Activated CD8-positive, alpha-beta T cell treated with anti-CD3 and anti-CD28 coated beads, Interleukin-2, amount 10 ng/mL, durations not matched to agents 7 days and 5 days (primary cell): ENCODE measurements at regions not wholly inside any gene's neighbourhood (a gene's known extent, or its start where the extent isn't known, plus 50 kb on each side); places are given as distances from the start of the nearest gene placed in this dataset.

Experiments used
- ATAC-seq: fragments of 150-1000 bp; cut with Tn5 transposase; one replicate; pipeline ENCODE4 v1.10.0; 2021; ENCODE audit warnings: moderate library complexity
- CTCF ChIA-PET: fragments of 350-600 bp; sonication (Branson Sonifier 250); formaldehyde crosslinking; loops from one replicate; lab custom pipeline; 2021; ENCODE audit warnings: antibody characterized with exemption; lab: Charles Lee
- POLR2A ChIA-PET: fragments of 350-600 bp; sonication (Branson Sonifier 250); formaldehyde crosslinking; loops from one replicate; lab custom pipeline; 2021; ENCODE audit warnings: antibody characterized with exemption; lab: Charles Lee
- DNase-seq: peaks from one replicate; pipeline ENCODE4 v3.0.0-alpha.2; 2020
- H3K27ac Mint-ChIP-seq: one replicate; pipeline ENCODE4 v1.8.0; 2021; ENCODE audit warnings: mild to moderate bottlenecking, mixed read lengths
- H3K27me3 Mint-ChIP-seq: one replicate; pipeline ENCODE4 v1.8.0; 2021; ENCODE audit warnings: low read depth, mixed read lengths
- H3K36me3 Mint-ChIP-seq: one replicate; pipeline ENCODE4 v1.8.0; 2021; ENCODE audit warnings: low read depth, mixed read lengths
- H3K4me1 Mint-ChIP-seq: one replicate; pipeline ENCODE4 v1.8.0; 2021; ENCODE audit warnings: low read depth, mixed read lengths
- H3K4me3 Mint-ChIP-seq: one replicate; pipeline ENCODE4 v1.8.0; 2021; ENCODE audit warnings: mild to moderate bottlenecking, mixed read lengths
- H3K9me3 Mint-ChIP-seq: one replicate; pipeline ENCODE4 v1.8.0; 2022; ENCODE audit warnings: mixed read lengths; ENCODE audit not compliant: insufficient read depth

GRCh38 chrX:84611843-84612636 lies 109.8 kb upstream of the HDX start:
- H3K4me1 Mint-ChIP-seq, result no peaks in the 10 kb centered on the region
- no peaks in the 10 kb centered on the region for H3K36me3 Mint-ChIP-seq
- DNase-seq, result no peak
- H3K27ac Mint-ChIP-seq, result no peak overlapping the region
- CTCF ChIA-PET, result no interaction called here
- no peak for ATAC-seq
- peaks cover 4% of the 10 kb centered on the region for H3K9me3 Mint-ChIP-seq
- POLR2A ChIA-PET, result no interaction called here
- no peak overlapping the region for H3K4me3 Mint-ChIP-seq
- no peaks in the 10 kb centered on the region for H3K27me3 Mint-ChIP-seq

- CTCF ChIA-PET, result no interaction called here
- DNase-seq (no peak), ATAC-seq (no peak)
- Mint-ChIP-seq H3K4me3 (no peak overlapping the region), H3K4me1 (no peaks in the 10 kb centered on the region), H3K9me3 (no peaks in the 10 kb centered on the region), H3K27me3 (no peaks in the 10 kb centered on the region), H3K27ac (no peak overlapping the region), H3K36me3 (no peaks in the 10 kb centered on the region)
- POLR2A ChIA-PET, result no interaction called here
Observed at GRCh38 chrX:84634201-84634782, 132.0 kb upstream of the HDX start.

DNA sequence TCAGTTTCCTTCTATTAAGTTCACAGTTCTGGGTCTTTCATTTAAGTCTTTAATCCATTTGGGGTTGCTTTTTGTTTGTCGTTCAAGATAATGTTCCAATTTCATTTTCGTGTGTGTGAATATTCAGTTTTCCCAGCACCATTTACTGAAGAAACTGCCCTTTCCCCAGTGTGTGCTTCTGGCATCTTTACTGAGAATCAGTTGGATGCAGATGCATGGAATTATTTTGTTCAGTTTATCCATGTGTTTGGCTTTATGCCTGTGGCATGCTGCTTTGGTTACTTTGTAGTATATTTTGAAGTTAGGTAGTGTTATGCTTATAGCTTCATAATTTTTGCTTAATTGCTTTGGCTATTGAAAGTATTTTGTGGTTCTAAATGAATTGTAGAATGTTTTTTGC lies 163.8 kb upstream of the HDX start:
- Mint-ChIP-seq H3K9me3 (no peaks in the 10 kb centered on the region), H3K36me3 (no peaks in the 10 kb centered on the region), H3K27me3 (no peaks in the 10 kb centered on the region), H3K27ac (no peak overlapping the region), H3K4me1 (no peaks in the 10 kb centered on the region), H3K4me3 (no peak overlapping the region)
- ATAC-seq, result no peak
- ChIA-PET CTCF (no interaction called here), POLR2A (no interaction called here)
- DNase-seq, result no peak

DNA sequence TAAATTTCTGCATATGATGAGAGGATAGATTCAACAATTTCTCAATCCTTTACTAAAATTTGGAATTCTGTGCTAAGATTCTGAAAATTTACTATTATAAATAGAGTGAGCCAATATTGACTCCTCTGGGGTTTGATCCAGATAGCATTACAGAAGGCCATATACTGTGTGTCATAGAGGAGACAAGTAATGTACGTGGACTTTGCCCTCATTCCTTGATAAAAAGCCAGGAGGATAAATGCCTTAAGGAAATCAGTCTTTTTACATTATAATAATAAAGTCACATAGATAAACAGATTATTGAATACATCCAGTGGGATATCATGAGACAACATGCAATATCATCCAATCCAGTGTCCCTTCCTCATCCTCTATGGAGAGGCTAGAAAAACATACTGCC lies 188.0 kb upstream of the HDX start:
- Mint-ChIP-seq H3K27me3 (no peaks in the 10 kb centered on the region), H3K27ac (no peak overlapping the region), H3K9me3 (no peaks in the 10 kb centered on the region), H3K4me3 (no peak overlapping the region), H3K4me1 (no peaks in the 10 kb centered on the region), H3K36me3 (no peaks in the 10 kb centered on the region)
- ATAC-seq, result no peak
- ChIA-PET POLR2A (no interaction called here), CTCF (no interaction called here)
- no peak for DNase-seq

GRCh38 chrX:84709987-84710386 lies 207.7 kb upstream of the HDX start:
- no peak overlapping the region for H3K4me3 Mint-ChIP-seq
- H3K4me1 Mint-ChIP-seq, result no peaks in the 10 kb centered on the region
- CTCF ChIA-PET, result no interaction called here
- ATAC-seq, result no peak
- no peaks in the 10 kb centered on the region for H3K36me3 Mint-ChIP-seq
- POLR2A ChIA-PET, result no interaction called here
- no peak for DNase-seq
- H3K27me3 Mint-ChIP-seq, result no peaks in the 10 kb centered on the region
- H3K9me3 Mint-ChIP-seq, result no peaks in the 10 kb centered on the region
- no peak overlapping the region for H3K27ac Mint-ChIP-seq

GRCh38 chrX:84710611-84711010 lies 208.4 kb upstream of the HDX start:
- CTCF ChIA-PET, result no interaction called here
- Mint-ChIP-seq H3K27ac (no peak overlapping the region), H3K27me3 (no peaks in the 10 kb centered on the region), H3K4me1 (no peaks in the 10 kb centered on the region), H3K36me3 (no peaks in the 10 kb centered on the region), H3K4me3 (no peak overlapping the region), H3K9me3 (no peaks in the 10 kb centered on the region)
- no peak for ATAC-seq
- POLR2A ChIA-PET, result no interaction called here
- no peak for DNase-seq

DNA sequence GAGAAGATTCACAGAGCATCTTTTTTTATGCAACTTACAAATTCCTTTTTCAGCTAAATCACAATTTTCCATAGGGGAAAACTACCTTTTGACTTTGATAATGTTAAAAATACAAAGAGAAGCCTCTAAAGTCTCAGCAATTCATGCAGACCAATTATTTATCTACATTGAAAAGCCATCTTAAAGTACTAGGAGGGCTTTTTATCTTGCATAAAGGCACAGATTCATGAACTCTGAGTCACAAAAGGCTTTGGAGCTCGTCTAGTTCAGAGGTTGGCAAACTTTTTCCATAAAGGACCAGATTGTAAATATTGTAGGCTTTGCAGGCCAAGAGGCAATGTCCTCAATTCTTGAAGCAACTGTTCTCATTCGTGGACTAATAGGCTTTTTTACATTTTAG lies 210.4 kb upstream of the HDX start:
- Mint-ChIP-seq H3K9me3 (no peaks in the 10 kb centered on the region), H3K27me3 (no peaks in the 10 kb centered on the region), H3K36me3 (no peaks in the 10 kb centered on the region), H3K4me3 (no peak overlapping the region), H3K4me1 (no peaks in the 10 kb centered on the region), H3K27ac (no peak overlapping the region)
- ChIA-PET POLR2A (no interaction called here), CTCF (no interaction called here)
- ATAC-seq, result no peak
- DNase-seq, result no peak

DNA sequence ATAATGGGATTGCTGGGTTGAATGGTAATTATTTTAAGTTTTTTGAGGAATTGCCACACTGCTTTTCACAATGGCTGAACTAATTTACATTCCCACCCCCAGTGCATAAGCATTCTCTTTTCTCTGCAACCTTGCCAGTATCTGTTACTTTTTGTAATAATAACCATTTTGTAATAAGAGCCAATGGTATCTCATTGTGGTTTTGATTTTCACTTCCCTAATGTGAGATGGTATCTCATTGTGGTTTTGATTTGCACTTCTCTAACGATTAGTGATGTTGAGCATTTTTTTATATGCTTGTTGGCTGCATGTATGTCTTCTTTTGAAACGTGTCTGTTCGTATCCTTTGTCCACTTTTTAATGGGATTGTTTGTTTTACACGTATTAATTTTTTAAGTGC lies 213.1 kb upstream of the HDX start:
- no peaks in the 10 kb centered on the region for H3K27me3 Mint-ChIP-seq
- no peak overlapping the region for H3K4me3 Mint-ChIP-seq
- H3K9me3 Mint-ChIP-seq, result no peaks in the 10 kb centered on the region
- DNase-seq (no peak), ATAC-seq (no peak)
- H3K36me3 Mint-ChIP-seq, result no peaks in the 10 kb centered on the region
- ChIA-PET POLR2A (no interaction called here), CTCF (no interaction called here)
- no peaks in the 10 kb centered on the region for H3K4me1 Mint-ChIP-seq
- H3K27ac Mint-ChIP-seq, result no peak overlapping the region

GRCh38 chrX:84717343-84717742 lies 215.1 kb upstream of the HDX start:
- Mint-ChIP-seq H3K36me3 (no peaks in the 10 kb centered on the region), H3K4me3 (no peak overlapping the region), H3K9me3 (no peaks in the 10 kb centered on the region), H3K4me1 (no peaks in the 10 kb centered on the region), H3K27ac (no peak overlapping the region), H3K27me3 (no peaks in the 10 kb centered on the region)
- no peak for ATAC-seq
- ChIA-PET CTCF (no interaction called here), POLR2A (no interaction called here)
- no peak for DNase-seq

- no peak overlapping the region for H3K4me3 Mint-ChIP-seq
- DNase-seq, result no peak
- ChIA-PET POLR2A (no interaction called here), CTCF (no interaction called here)
- no peaks in the 10 kb centered on the region for H3K27me3 Mint-ChIP-seq
- no peak overlapping the region for H3K27ac Mint-ChIP-seq
- H3K4me1 Mint-ChIP-seq, result no peaks in the 10 kb centered on the region
- no peaks in the 10 kb centered on the region for H3K9me3 Mint-ChIP-seq
- ATAC-seq, result no peak
- H3K36me3 Mint-ChIP-seq, result no peaks in the 10 kb centered on the region
Observed at GRCh38 chrX:84721416-84721815, 219.2 kb upstream of the HDX start.

DNA sequence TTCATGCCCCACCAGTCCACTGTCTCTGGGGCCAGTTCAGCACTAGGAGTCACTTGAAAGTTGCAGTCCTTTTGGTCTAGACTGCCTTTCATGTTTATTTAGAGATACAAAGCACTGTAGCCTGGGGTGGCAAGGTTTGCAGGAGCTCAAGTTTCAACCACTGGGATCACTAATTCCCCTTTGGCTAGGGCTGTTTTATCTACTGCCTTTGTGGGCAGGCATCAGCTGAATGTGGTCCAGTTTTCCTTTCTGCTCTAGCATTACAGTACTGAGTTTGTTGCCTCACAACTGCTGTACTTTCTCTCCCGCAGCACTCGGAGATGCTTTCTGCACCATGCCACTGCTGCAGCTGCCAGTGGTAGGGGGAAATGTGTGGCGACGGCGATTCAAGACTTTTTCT lies 222.3 kb upstream of the HDX start:
- Mint-ChIP-seq H3K36me3 (no peaks in the 10 kb centered on the region), H3K27ac (no peak overlapping the region), H3K27me3 (no peaks in the 10 kb centered on the region), H3K9me3 (no peaks in the 10 kb centered on the region), H3K4me3 (no peak overlapping the region), H3K4me1 (no peaks in the 10 kb centered on the region)
- ChIA-PET POLR2A (no interaction called here), CTCF (no interaction called here)
- ATAC-seq (no peak), DNase-seq (no peak)

DNA sequence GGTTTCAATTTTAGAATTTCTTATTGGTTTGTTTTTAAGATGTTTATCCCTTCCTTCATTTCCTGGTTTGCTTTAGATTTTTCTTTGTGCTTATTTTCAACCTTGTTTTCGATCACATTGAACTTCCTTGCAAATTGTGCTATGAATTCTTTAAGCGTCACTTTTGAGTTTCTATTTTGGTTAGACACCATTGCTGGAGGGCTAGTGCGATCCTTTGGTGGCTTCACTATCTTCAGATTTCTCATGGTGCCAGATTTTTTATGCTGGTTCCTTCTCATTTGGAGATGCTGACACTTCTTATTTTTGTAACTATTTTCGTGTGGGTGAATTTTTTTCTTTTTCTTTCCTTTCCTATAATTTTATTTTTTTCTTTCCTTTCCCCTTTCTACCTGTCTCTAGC lies 227.2 kb upstream of the HDX start:
- Mint-ChIP-seq H3K27ac (no peak overlapping the region), H3K4me3 (no peak overlapping the region), H3K9me3 (no peaks in the 10 kb centered on the region), H3K27me3 (no peaks in the 10 kb centered on the region), H3K4me1 (no peaks in the 10 kb centered on the region), H3K36me3 (no peaks in the 10 kb centered on the region)
- POLR2A ChIA-PET, result interaction anchor here (0.7 kb wide), 1 partner anchor 641 kb away, joined by 3 read pairs; no protein-coding TSS in a partner anchor
- DNase-seq (no peak), ATAC-seq (no peak)
- CTCF ChIA-PET, result interaction anchor here (1.0 to 2.5 kb wide), 2 partner anchors 29 to 324 kb away, joined by 3 to 10 read pairs; no protein-coding TSS in a partner anchor
